ENCODE measurements at regions not wholly inside any gene's neighbourhood (a gene's known extent, or its start where the extent isn't known, plus 50 kb on each side); places are given as distances from the start of the nearest gene placed in this dataset.

- H3K9ac ChIP-seq (ENCODE audit: low read length), result no peak overlapping the region
- H3K4me2 ChIP-seq (ENCODE audit: low read length), result no peak overlapping the region
- no peak for TF ChIP-seq EZH2 (IDR thresholded peaks at IDR 0.05; ENCODE audit: borderline replicate concordance, low read length)
- TF ChIP-seq, protein P1, sequence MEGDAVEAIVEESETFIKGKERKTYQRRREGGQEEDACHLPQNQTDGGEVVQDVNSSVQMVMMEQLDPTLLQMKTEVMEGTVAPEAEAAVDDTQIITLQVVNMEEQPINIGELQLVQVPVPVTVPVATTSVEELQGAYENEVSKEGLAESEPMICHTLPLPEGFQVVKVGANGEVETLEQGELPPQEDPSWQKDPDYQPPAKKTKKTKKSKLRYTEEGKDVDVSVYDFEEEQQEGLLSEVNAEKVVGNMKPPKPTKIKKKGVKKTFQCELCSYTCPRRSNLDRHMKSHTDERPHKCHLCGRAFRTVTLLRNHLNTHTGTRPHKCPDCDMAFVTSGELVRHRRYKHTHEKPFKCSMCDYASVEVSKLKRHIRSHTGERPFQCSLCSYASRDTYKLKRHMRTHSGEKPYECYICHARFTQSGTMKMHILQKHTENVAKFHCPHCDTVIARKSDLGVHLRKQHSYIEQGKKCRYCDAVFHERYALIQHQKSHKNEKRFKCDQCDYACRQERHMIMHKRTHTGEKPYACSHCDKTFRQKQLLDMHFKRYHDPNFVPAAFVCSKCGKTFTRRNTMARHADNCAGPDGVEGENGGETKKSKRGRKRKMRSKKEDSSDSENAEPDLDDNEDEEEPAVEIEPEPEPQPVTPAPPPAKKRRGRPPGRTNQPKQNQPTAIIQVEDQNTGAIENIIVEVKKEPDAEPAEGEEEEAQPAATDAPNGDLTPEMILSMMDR (IDR thresholded peaks at IDR 0.05; ENCODE audit: low read length), result no peak
- no peaks in the 10 kb centered on the region for H3K79me2 ChIP-seq (ENCODE audit: insufficient read depth, low read length)
- H3K4me1 ChIP-seq (ENCODE audit: insufficient read depth, low read length, severe bottlenecking), result no peaks in the 10 kb centered on the region
- no peak overlapping the region for H2AFZ ChIP-seq (ENCODE audit: low read length)
- H3F3A ChIP-seq (ENCODE audit: insufficient read depth, low read length), result no peaks in the 10 kb centered on the region
- H3K9me2 ChIP-seq (ENCODE audit: low read depth, low read length), result no peaks in the 10 kb centered on the region
- H3K27ac ChIP-seq (ENCODE audit: low read depth, low read length, poor library complexity, severe bottlenecking), result no peak overlapping the region
- H3K9me3 ChIP-seq (ENCODE audit: low read length), result no peaks in the 10 kb centered on the region
- H3K27me3 ChIP-seq (ENCODE audit: insufficient read depth, low read length), result no peaks in the 10 kb centered on the region
- no peaks in the 10 kb centered on the region for H3K36me3 ChIP-seq (ENCODE audit: insufficient read depth, low read length)
- no peak overlapping the region for H3K4me3 ChIP-seq (ENCODE audit: low read depth, low read length, poor library complexity, severe bottlenecking)
- H4K20me1 ChIP-seq (ENCODE audit: insufficient read depth, low read length), result no peaks in the 10 kb centered on the region
Measured at GRCh38 chr11:81756864-81757595, 976.6 kb downstream of the FAM181B start.

DNA sequence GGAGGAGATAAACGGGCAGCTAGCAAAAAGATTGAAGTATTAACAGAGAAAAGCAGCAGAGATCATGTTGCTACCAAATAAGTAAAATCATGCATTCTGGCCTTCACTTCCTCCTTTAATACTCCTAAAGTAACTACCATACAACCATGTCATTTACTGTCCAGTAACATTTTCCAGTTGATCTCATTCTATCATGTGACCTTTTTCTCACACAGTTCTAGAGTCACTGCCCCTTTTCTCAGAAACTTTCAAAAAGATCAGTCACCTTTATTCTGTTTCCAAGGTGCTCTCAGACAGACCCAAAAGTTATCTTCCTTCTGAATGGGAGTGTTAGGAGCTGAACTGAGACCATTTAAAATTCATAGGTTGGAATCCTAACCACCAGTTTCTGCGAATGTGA is 984.4 kb downstream of the FAM181B start:
- Histone ChIP-seq H3K4me1 (ENCODE audit: insufficient read depth, low read length, severe bottlenecking) (no peaks in the 10 kb centered on the region), H3K9ac (ENCODE audit: low read length) (no peak overlapping the region), H2AFZ (ENCODE audit: low read length) (no peak overlapping the region), H3K27me3 (ENCODE audit: insufficient read depth, low read length) (no peaks in the 10 kb centered on the region), H3F3A (ENCODE audit: insufficient read depth, low read length) (no peaks in the 10 kb centered on the region), H3K4me2 (ENCODE audit: low read length) (no peak overlapping the region), H3K79me2 (ENCODE audit: insufficient read depth, low read length) (no peaks in the 10 kb centered on the region), H3K4me3 (ENCODE audit: low read depth, low read length, poor library complexity, severe bottlenecking) (no peak overlapping the region), H3K9me2 (ENCODE audit: low read depth, low read length) (no peaks in the 10 kb centered on the region), H3K36me3 (ENCODE audit: insufficient read depth, low read length) (no peaks in the 10 kb centered on the region), H3K9me3 (ENCODE audit: low read length) (no peaks in the 10 kb centered on the region), H3K27ac (ENCODE audit: low read depth, low read length, poor library complexity, severe bottlenecking) (no peak overlapping the region), H4K20me1 (ENCODE audit: insufficient read depth, low read length) (no peaks in the 10 kb centered on the region)
- TF ChIP-seq EZH2 (IDR thresholded peaks at IDR 0.05; ENCODE audit: borderline replicate concordance, low read length), result no peak
- TF ChIP-seq, protein P1 (IDR thresholded peaks at IDR 0.05; ENCODE audit: low read length), result no peak

DNA sequence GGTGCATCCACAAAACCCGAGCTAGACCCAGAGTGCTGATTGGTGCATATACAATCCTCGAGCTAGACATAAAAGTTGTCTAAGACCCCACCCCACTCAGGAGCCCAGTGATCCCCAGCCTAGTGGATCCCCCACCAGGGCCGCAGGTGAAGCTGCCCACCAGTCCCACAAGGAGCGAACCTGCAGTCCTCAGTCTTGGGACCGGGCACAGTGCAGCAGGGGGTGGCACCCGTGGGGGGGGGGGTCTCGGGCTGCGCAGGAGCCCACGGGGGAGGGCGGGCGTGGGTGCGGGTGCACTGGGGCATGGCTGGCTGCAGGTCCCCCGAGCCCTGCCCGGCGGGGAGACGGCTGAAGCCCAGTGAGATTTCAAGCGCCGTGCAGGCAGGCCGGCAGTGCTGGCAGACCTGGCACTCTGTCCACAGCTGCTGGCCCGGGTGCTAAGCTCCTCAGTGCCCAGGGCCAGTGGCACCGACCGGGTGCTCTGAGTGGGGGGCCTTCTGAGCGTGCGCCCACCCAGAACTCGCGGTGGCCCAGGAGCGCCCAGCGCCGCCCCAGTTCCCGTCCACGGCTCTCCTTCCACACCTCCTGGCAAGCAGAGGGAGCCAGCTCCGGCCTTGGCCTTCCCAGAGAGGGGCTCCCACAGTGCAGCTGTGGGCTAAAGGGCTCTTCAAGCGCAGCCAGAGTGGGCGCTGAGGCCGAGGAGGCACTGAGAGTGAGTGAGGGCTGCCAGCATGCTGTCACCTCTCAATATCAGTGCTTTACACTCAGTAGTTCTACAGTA is 989.1 kb downstream of the FAM181B start:
- Histone ChIP-seq H4K20me1 (ENCODE audit: insufficient read depth, low read length) (no peaks in the 10 kb centered on the region), H3K9me3 (ENCODE audit: low read length) (no peaks in the 10 kb centered on the region), H3K9ac (ENCODE audit: low read length) (no peak overlapping the region), H3K27me3 (ENCODE audit: insufficient read depth, low read length) (no peaks in the 10 kb centered on the region), H3K4me2 (ENCODE audit: low read length) (no peak overlapping the region), H3K4me3 (ENCODE audit: low read depth, low read length, poor library complexity, severe bottlenecking) (no peak overlapping the region), H3K36me3 (ENCODE audit: insufficient read depth, low read length) (no peaks in the 10 kb centered on the region), H3K27ac (ENCODE audit: low read depth, low read length, poor library complexity, severe bottlenecking) (no peak overlapping the region), H3F3A (ENCODE audit: insufficient read depth, low read length) (no peaks in the 10 kb centered on the region), H3K4me1 (ENCODE audit: insufficient read depth, low read length, severe bottlenecking) (no peaks in the 10 kb centered on the region), H3K9me2 (ENCODE audit: low read depth, low read length) (no peaks in the 10 kb centered on the region), H3K79me2 (ENCODE audit: insufficient read depth, low read length) (no peaks in the 10 kb centered on the region), H2AFZ (ENCODE audit: low read length) (no peak overlapping the region)
- no peak for TF ChIP-seq EZH2 (IDR thresholded peaks at IDR 0.05; ENCODE audit: borderline replicate concordance, low read length)
- TF ChIP-seq, protein P1 (IDR thresholded peaks at IDR 0.05; ENCODE audit: low read length), result no peak

All from OCI-LY1 (cell line).